ENCODE measurements at regions not wholly inside any gene's neighbourhood (a gene's known extent, or its start where the extent isn't known, plus 50 kb on each side); places are given as distances from the start of the nearest gene placed in this dataset.

- no peaks in the 10 kb centered on the region for H3K36me3 Mint-ChIP-seq (ENCODE audit: unreplicated experiment)
- no peaks in the 10 kb centered on the region for H3K27me3 Mint-ChIP-seq (ENCODE audit: unreplicated experiment)
- H3K9me3 Mint-ChIP-seq (ENCODE audit: unreplicated experiment) = no peaks in the 10 kb centered on the region
- no peak for TF ChIP-seq CTCF (IDR thresholded peaks at IDR 0.05; ENCODE audit: partially characterized antibody, unreplicated experiment)
- no peak for DNase-seq
- no peaks in the 10 kb centered on the region for H3K4me1 Mint-ChIP-seq (ENCODE audit: low read depth, unreplicated experiment)
- H3K27ac Mint-ChIP-seq (ENCODE audit: unreplicated experiment) = no peak overlapping the region
- no peak overlapping the region for H3K4me3 Mint-ChIP-seq (ENCODE audit: unreplicated experiment)
Observed at GRCh38 chr6:14754751-14755513, 490.9 kb upstream of the JARID2 start.

GRCh38 chr6:14756340-14756739, 489.5 kb upstream of the JARID2 start:
- Mint-ChIP-seq H3K4me3 (ENCODE audit: unreplicated experiment) (no peak overlapping the region), H3K36me3 (ENCODE audit: unreplicated experiment) (no peaks in the 10 kb centered on the region), H3K9me3 (ENCODE audit: unreplicated experiment) (no peaks in the 10 kb centered on the region), H3K4me1 (ENCODE audit: low read depth, unreplicated experiment) (no peaks in the 10 kb centered on the region), H3K27ac (ENCODE audit: unreplicated experiment) (no peak overlapping the region), H3K27me3 (ENCODE audit: unreplicated experiment) (no peaks in the 10 kb centered on the region)
- TF ChIP-seq CTCF (IDR thresholded peaks at IDR 0.05; ENCODE audit: partially characterized antibody, unreplicated experiment) = no peak
- no peak for DNase-seq

GRCh38 chr6:14757014-14757413, 488.9 kb upstream of the JARID2 start:
- Mint-ChIP-seq H3K4me3 (ENCODE audit: unreplicated experiment) (no peak overlapping the region), H3K4me1 (ENCODE audit: low read depth, unreplicated experiment) (no peaks in the 10 kb centered on the region), H3K27ac (ENCODE audit: unreplicated experiment) (no peak overlapping the region), H3K36me3 (ENCODE audit: unreplicated experiment) (no peaks in the 10 kb centered on the region), H3K9me3 (ENCODE audit: unreplicated experiment) (no peaks in the 10 kb centered on the region), H3K27me3 (ENCODE audit: unreplicated experiment) (no peaks in the 10 kb centered on the region)
- no peak for DNase-seq
- no peak for TF ChIP-seq CTCF (IDR thresholded peaks at IDR 0.05; ENCODE audit: partially characterized antibody, unreplicated experiment)

- H3K27ac Mint-ChIP-seq (ENCODE audit: unreplicated experiment) = no peak overlapping the region
- H3K9me3 Mint-ChIP-seq (ENCODE audit: unreplicated experiment) = no peaks in the 10 kb centered on the region
- H3K27me3 Mint-ChIP-seq (ENCODE audit: unreplicated experiment) = no peaks in the 10 kb centered on the region
- no peaks in the 10 kb centered on the region for H3K36me3 Mint-ChIP-seq (ENCODE audit: unreplicated experiment)
- no peak for TF ChIP-seq CTCF (IDR thresholded peaks at IDR 0.05; ENCODE audit: partially characterized antibody, unreplicated experiment)
- no peaks in the 10 kb centered on the region for H3K4me1 Mint-ChIP-seq (ENCODE audit: low read depth, unreplicated experiment)
- DNase-seq = no peak
- no peak overlapping the region for H3K4me3 Mint-ChIP-seq (ENCODE audit: unreplicated experiment)
Observed at GRCh38 chr6:14757418-14757817, 488.5 kb upstream of the JARID2 start.

GRCh38 chr6:14758421-14759081, 487.3 kb upstream of the JARID2 start:
- TF ChIP-seq CTCF (IDR thresholded peaks at IDR 0.05; ENCODE audit: partially characterized antibody, unreplicated experiment) = no peak
- no peaks in the 10 kb centered on the region for H3K36me3 Mint-ChIP-seq (ENCODE audit: unreplicated experiment)
- H3K4me1 Mint-ChIP-seq (ENCODE audit: low read depth, unreplicated experiment) = no peaks in the 10 kb centered on the region
- H3K27me3 Mint-ChIP-seq (ENCODE audit: unreplicated experiment) = no peaks in the 10 kb centered on the region
- no peaks in the 10 kb centered on the region for H3K9me3 Mint-ChIP-seq (ENCODE audit: unreplicated experiment)
- no peak overlapping the region for H3K27ac Mint-ChIP-seq (ENCODE audit: unreplicated experiment)
- no peak overlapping the region for H3K4me3 Mint-ChIP-seq (ENCODE audit: unreplicated experiment)
- DNase-seq = no peak

Data from glutamatergic neuron (in vitro differentiated cells).